Middle frontal gyrus (tissue), 1 donor: ENCODE measurements at regions not wholly inside any gene's neighbourhood (a gene's known extent, or its start where the extent isn't known, plus 50 kb on each side); places are given as distances from the start of the nearest gene placed in this dataset.

Experiments used
- DNase-seq: peaks from one replicate; pipeline ENCODE4 v3.0.0-alpha.2; 2015; ENCODE audit warnings: low spot score; ENCODE audit errors: extremely low spot score

- DNase-seq: no peak
Observed at GRCh38 chr1:29894311-29894710, 658.0 kb downstream of the PTPRU start.

GRCh38 chr1:29893806-29894205, 657.5 kb downstream of the PTPRU start:
- DNase-seq: no peak

GRCh38 chr1:29893046-29893723, 656.9 kb downstream of the PTPRU start:
- DNase-seq: no peak

GRCh38 chr1:29892247-29892646, 655.9 kb downstream of the PTPRU start:
- DNase-seq: no peak

- no peak for DNase-seq
Observed at GRCh38 chr1:29890201-29890959, 654.1 kb downstream of the PTPRU start.

- no peak for DNase-seq
Observed at GRCh38 chr1:29889776-29890175, 653.5 kb downstream of the PTPRU start.

- DNase-seq: no peak
Observed at GRCh38 chr1:29884740-29885139, 648.4 kb downstream of the PTPRU start.

GRCh38 chr1:29883986-29884385, 647.7 kb downstream of the PTPRU start:
- DNase-seq: no peak

GRCh38 chr1:29883411-29883832, 647.1 kb downstream of the PTPRU start:
- no peak for DNase-seq

GRCh38 chr1:29880556-29880955, 644.2 kb downstream of the PTPRU start:
- DNase-seq: no peak

- DNase-seq: no peak
Observed at GRCh38 chr1:29879217-29879616, 642.9 kb downstream of the PTPRU start.

- DNase-seq: no peak
Observed at GRCh38 chr1:29878501-29878900, 642.2 kb downstream of the PTPRU start.

- DNase-seq: no peak
Observed at GRCh38 chr1:29876902-29877301, 640.6 kb downstream of the PTPRU start.

- DNase-seq: no peak
Observed at GRCh38 chr1:29876441-29876840, 640.1 kb downstream of the PTPRU start.

GRCh38 chr1:29875557-29876028, 639.3 kb downstream of the PTPRU start:
- DNase-seq: no peak

GRCh38 chr1:29870621-29871020, 634.3 kb downstream of the PTPRU start:
- no peak for DNase-seq

GRCh38 chr1:29869802-29870201, 633.5 kb downstream of the PTPRU start:
- DNase-seq: no peak

GRCh38 chr1:29868944-29869343, 632.6 kb downstream of the PTPRU start:
- DNase-seq: no peak

GRCh38 chr1:29868096-29868495, 631.8 kb downstream of the PTPRU start:
- no peak for DNase-seq

- no peak for DNase-seq
Observed at GRCh38 chr1:29865051-29865450, 628.7 kb downstream of the PTPRU start.

- DNase-seq: no peak
Observed at GRCh38 chr1:29864431-29865022, 628.2 kb downstream of the PTPRU start.

GRCh38 chr1:29861922-29862321, 625.6 kb downstream of the PTPRU start:
- DNase-seq: no peak
